ENCODE measurements at regions not wholly inside any gene's neighbourhood (a gene's known extent, or its start where the extent isn't known, plus 50 kb on each side); places are given as distances from the start of the nearest gene placed in this dataset.

DNA sequence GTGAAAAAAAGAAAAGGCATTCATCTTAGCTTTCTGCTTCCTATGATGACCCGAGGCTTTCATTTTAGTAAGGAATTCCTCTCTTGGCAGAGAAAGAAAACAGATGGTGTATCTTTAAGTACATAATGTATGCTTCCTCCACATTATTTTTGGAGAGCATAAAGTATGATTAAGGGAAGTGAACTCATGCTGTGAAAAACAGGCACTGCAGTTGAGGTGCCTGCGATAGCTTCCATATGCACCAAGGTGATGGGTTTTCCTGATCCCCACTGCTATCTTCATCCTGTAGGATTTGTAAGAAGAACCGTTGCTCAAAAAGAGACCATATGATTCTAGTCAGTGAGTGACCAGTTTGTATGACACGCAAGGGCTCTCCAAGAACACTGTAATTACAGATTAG, 411.5 kb upstream of the MCTP2 start:
- Histone ChIP-seq H3K4me3 (no peak overlapping the region), H3K36me3 (ENCODE audit: control insufficient read depth in 2 of 2, insufficient read depth in 2 of 2, low read length in 1 of 2) (no peaks in the 10 kb centered on the region), H3K27ac (ENCODE audit: control insufficient read depth, insufficient read depth) (no peak overlapping the region), H3K4me2 (ENCODE audit: control insufficient read depth, insufficient read depth) (no peak overlapping the region), H3K79me2 (ENCODE audit: control insufficient read depth, insufficient read depth, low read length) (no peaks in the 10 kb centered on the region), H3K9me3 (replicated peaks; ENCODE audit: control insufficient read depth, insufficient read depth, low read length) (no peaks in the 10 kb centered on the region), H3K27me3 (replicated peaks in 1 of 2; ENCODE audit: control insufficient read depth in 2 of 2, insufficient read depth in 2 of 2, low read length in 1 of 2) (no peaks in the 10 kb centered on the region), H2AFZ (ENCODE audit: control insufficient read depth, low read depth, low read length) (no peak overlapping the region), H4K20me1 (ENCODE audit: control insufficient read depth, insufficient read depth) (no peaks in the 10 kb centered on the region), H3K4me1 (ENCODE audit: control insufficient read depth, insufficient read depth, low read length) (no peaks in the 10 kb centered on the region), H3K9ac (ENCODE audit: control insufficient read depth, insufficient read depth, low read length) (no peak overlapping the region)
- no peak for DNase-seq (ENCODE audit: low read depth, low spot score)
- intact Hi-C loops (cut with micrococcal nuclease; ENCODE audit: unreplicated experiment) (no loop called here), in situ Hi-C loops (cut with MboI) (no loop called here)
- no peak for FAIRE-seq
- ChIA-PET SMC1A (ENCODE audit: uncharacterized antibody, unreplicated experiment) (no interaction called here), CTCF (interaction anchor here (0.8 kb wide), 1 partner anchor 205 kb away, joined by 3 read pairs; no protein-coding TSS in a partner anchor), RAD21 (ENCODE audit: unreplicated experiment) (no interaction called here), POLR2A (no interaction called here)
- 14% methylated on average over 4 of the region's 4 CpGs for WGBS (ENCODE audit: insufficient coverage, insufficient replicate concordance, low lambda C conversion rate, missing lambda C conversion rate)
- TF ChIP-seq GATAD2B (conservative IDR thresholded peaks at IDR 0.05; ENCODE audit: low read depth) = no peak
- TF ChIP-seq LARP7 (IDR thresholded peaks at IDR 0.05) = no peak
- TF ChIP-seq RCOR1 (conservative IDR thresholded peaks at IDR 0.05; ENCODE audit: low read depth, low read length) = no peak
- no peak for TF ChIP-seq ZBTB40 (IDR thresholded peaks at IDR 0.05; ENCODE audit: borderline replicate concordance)
- TF ChIP-seq DPF2 (IDR thresholded peaks at IDR 0.05) = no peak
- no peak for TF ChIP-seq POLR2AphosphoS2 (IDR thresholded peaks at IDR 0.05; ENCODE audit: low read depth, low read length)
- TF ChIP-seq CHD1 (IDR thresholded peaks at IDR 0.05; ENCODE audit: low read depth, low read length) = no peak
- no peak for TF ChIP-seq PAX5 (IDR thresholded peaks at IDR 0.05; ENCODE audit: borderline replicate concordance, low read depth, low read length)
- no peak for TF ChIP-seq ZNF592 (IDR thresholded peaks at IDR 0.05)
- no peak for TF ChIP-seq BACH1 (IDR thresholded peaks at IDR 0.05; ENCODE audit: borderline replicate concordance)
- no peak for TF ChIP-seq YY1 (IDR thresholded peaks at IDR 0.05; ENCODE audit: low read depth, low read length)
- no peak for TF ChIP-seq BHLHE40 (IDR thresholded peaks at IDR 0.05; ENCODE audit: borderline replicate concordance in 1 of 2, low read depth in 2 of 2, low read length in 1 of 2)
- no peak for TF ChIP-seq SMAD1 (IDR thresholded peaks at IDR 0.05; ENCODE audit: low read depth, partially characterized antibody)
- TF ChIP-seq, protein P1, sequence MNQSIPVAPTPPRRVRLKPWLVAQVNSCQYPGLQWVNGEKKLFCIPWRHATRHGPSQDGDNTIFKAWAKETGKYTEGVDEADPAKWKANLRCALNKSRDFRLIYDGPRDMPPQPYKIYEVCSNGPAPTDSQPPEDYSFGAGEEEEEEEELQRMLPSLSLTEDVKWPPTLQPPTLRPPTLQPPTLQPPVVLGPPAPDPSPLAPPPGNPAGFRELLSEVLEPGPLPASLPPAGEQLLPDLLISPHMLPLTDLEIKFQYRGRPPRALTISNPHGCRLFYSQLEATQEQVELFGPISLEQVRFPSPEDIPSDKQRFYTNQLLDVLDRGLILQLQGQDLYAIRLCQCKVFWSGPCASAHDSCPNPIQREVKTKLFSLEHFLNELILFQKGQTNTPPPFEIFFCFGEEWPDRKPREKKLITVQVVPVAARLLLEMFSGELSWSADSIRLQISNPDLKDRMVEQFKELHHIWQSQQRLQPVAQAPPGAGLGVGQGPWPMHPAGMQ (IDR thresholded peaks at IDR 0.05; ENCODE audit: borderline replicate concordance) = no peak
- ATAC-seq = no peak
- BruUV-seq (replicated peaks) = no TSS peak

Data from GM12878 (cell line).